GM19351 (cell line): ENCODE measurements at regions not wholly inside any gene's neighbourhood (a gene's known extent, or its start where the extent isn't known, plus 50 kb on each side); places are given as distances from the start of the nearest gene placed in this dataset.
"Not testable (repeated sequence)": the region's sequence is repeated elsewhere in the genome, so short reads cannot be mapped to it uniquely, and the experiment has no call there.

ENCODE experiments used
- ATAC-seq: cut with Tn5 transposase; IDR thresholded peaks from one replicate; pipeline ENCODE4 v1.9.1; 2021; ENCODE audit warnings: mild to moderate bottlenecking, moderate library complexity; ENCODE audit not compliant: unreplicated experiment

GRCh38 chrX:80508083-80508482, 87.8 kb downstream of the TENT5D start:
- not testable (repeated sequence) for ATAC-seq

GRCh38 chrX:80511969-80512760, 91.9 kb downstream of the TENT5D start:
- peak; percentile 66 for ATAC-seq

DNA sequence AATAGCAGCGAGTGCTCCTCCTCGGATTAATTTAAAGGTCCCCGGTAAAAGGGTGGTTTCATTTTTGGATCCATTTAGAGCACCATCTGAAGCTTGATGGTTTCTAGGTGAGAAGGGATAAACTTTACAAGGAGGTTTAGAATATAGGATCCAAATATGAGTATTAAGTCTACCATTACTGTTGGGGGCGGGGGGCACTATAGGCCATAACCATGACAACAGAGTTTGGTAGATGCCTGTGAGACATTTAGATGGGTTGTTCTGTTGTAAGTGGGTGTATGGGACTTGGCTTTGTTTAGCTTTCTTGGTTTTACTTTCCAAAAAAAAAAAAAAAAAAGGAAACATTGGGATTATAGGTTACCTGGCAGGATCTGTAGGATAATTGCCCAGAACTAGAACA, 92.7 kb downstream of the TENT5D start:
- no peak for ATAC-seq

- ATAC-seq: no peak
Measured at GRCh38 chrX:80513625-80514024, 93.4 kb downstream of the TENT5D start.

DNA sequence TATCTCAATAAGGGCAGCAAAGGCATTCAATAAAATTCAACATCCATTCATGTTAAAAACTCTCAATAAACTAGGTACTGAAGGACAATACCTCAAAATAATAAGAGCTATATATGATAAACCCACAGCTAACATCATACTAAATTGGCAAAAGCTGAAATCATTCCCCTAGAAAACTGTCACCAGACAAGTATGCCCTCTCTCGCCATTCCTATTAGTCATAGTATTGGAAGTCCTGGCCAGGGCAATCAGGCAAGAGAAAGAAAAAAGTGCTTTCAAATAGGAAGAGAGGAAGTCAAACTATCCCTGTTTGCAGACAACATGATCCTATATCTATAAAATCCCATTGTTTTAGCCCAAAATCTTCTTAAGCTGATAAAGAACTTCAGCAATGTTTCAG, 116.8 kb downstream of the TENT5D start:
- ATAC-seq: no peak

DNA sequence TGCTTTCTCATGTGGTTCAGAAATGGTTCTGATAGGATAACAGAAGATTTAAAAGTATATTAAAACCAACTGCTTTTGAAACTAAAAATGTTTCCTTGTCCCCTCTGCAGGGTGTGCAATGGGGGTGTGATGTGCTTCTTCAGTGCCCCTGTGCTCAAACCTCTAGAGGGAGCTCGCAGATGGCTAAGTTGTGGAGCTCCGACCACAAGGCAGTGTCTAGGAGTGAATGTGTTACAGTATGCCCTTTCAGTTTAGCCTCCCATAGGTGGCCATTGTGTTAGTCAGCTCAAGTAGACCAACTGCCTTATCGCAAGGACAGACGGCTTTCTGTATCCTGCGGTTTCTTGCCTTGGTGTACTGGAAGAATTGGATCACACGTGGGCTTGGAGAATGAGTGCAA, 130.5 kb downstream of the TENT5D start:
- peak; percentile 85 for ATAC-seq

DNA sequence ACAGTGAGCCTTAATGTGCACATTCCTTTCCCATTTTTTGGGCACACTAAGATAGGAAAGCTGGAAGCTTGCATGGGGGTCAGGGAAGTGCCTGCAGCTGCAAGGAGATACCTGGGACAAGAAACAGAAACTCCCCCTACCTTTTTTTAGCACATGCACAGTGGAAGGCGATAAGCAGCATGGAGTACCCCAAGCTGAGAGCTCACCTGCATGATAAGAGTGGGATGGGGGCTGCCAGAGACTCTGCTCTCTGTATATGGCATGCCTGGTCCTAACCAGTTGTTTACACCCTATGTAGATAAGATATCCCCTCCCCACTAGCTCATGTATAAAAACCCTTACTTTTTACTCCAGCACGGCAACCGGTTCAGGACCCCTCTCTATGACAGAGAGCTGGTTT, 135.9 kb downstream of the TENT5D start:
- no peak for ATAC-seq

GRCh38 chrX:80572636-80573035, 152.4 kb downstream of the TENT5D start:
- ATAC-seq: no peak

GRCh38 chrX:80573275-80573674, 153.0 kb downstream of the TENT5D start:
- ATAC-seq: no peak

DNA sequence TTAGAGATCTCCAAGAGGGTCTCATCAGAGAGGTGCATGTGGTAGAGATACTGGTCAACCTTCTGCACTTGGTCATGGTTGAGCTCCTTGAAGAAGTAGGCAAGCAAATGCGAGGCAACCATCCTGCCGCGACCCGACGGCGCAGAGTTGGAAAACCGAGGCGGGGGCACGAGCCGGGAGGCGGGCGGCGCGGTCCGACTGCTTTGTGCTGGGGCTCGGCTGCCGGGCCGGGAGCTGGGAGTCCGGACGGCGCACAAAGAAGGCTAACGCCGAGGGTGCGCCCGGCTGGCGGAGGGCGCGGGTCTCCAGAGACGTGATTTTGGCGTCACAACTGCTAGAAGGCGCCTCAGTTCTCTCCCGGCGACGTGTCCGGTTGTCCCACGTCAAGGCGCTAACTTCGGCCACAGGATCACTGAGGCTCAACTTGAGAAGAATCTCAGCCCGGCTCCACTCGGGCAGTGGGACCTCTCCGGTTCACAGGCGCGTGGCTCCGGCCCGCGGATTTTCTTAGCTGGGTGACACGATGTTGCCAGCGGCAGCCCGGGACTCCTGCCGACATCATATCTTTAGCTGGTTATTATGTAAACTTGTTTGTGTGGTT, 154.3 kb downstream of the TENT5D start:
- not testable (repeated sequence) for ATAC-seq

DNA sequence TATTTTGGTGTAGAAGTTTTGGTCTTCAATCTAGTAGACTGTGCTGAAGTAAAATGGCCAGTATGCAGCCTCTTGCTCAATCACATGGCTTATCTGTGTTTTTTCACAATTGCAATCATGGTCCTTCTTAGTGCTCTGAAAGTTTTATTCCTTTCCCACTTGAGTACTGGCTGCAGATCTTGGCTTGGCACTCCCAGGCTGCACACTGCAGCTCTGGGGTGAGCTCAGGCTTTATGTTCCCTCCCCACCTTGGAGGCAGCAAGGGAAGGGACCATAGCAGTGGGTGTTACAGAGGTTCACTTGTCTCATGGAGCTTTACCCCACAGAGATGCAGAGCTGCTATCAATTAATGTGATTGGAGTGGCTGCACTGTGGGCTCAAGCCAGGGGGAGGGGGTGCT, 156.0 kb downstream of the TENT5D start:
- no peak for ATAC-seq

GRCh38 chrX:80576806-80577533, 156.7 kb downstream of the TENT5D start:
- ATAC-seq: no peak

DNA sequence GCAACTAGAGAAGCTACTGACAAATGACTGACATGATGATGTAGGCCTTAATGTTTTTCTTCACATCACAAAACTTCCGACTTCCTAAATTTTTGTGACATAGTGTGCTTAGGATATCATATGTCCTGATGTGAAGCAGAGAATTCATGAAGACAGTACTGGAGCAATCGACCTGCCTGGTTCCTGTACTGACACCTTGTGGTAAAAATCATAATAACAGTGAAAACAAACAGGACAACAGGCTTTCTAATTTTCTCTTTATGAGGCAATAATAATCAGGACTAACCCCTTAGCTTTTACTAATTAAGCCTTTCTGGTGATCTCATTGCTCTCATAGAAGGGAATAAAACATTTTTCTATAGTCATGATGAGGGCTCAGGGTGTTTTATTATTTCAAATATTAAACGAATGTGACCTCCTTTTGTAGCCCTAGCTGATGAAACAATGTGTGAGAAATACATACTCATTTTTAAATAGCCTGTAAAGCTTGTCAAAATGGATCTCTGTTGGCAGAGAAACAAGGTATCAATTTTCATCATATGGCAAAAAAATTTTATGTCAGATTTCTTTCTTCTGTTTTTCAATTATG, 158.4 kb downstream of the TENT5D start:
- peak; percentile 83 for ATAC-seq

- not testable (repeated sequence) for ATAC-seq
Measured at GRCh38 chrX:80590992-80591391, 170.7 kb downstream of the TENT5D start.

DNA sequence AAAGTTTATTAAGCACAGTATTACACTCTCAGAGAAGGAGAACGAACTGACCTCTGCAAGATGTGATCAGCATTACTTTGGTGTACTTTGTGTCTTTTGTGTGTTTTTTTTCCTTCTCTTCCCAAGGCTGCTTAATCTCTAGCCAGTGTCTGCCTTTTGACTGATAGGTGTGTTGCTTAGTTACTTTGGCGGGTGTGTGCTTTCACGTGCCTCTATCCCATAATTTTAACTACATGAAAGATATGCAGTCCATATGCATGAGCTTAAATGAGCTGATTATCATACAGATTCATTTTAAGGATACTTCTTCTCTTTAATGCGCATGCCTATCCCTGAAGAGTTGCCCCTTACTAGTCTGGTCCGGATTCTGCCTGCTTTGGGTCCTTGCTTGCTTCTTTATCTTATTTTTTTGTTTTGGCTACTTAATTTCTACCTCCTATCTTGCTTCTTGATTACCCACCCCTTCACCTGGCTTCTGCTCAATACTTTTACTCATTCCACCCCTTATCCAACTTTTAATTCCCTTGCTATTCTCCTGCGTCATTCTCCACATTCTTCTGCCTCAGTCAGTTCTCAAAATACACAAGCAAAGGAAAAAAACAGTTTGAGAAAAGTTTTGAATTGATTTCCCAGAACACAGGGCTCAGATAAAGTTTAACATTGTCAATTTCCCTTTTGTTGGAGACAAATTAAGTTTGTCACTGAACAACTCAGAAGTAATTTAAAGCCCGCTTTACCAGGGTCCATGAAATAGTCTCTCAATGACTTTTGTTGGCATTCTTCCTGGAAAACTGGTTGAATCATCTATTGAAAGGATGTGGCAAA, 182.0 kb downstream of the TENT5D start:
- no peak for ATAC-seq
